Stimulated activated CD4-positive, alpha-beta T cell treated with anti-CD3 and anti-CD28 coated beads, Interleukin-12 subunit alpha, Interleukin-12 subunit beta, amount 100 ng/mL, for 24 hours (primary cell): ENCODE measurements at regions not wholly inside any gene's neighbourhood (a gene's known extent, or its start where the extent isn't known, plus 50 kb on each side); places are given as distances from the start of the nearest gene placed in this dataset.
"Not testable (repeated sequence)": the region's sequence is repeated elsewhere in the genome, so short reads cannot be mapped to it uniquely, and the experiment has no call there.

ENCODE experiments used
- DNase-seq, 2 experiments: peaks; one replicate each; pipeline ENCODE4 v3.0.0-alpha.2; 2020; ENCODE audit warnings: low read depth in 2 of 2

DNA sequence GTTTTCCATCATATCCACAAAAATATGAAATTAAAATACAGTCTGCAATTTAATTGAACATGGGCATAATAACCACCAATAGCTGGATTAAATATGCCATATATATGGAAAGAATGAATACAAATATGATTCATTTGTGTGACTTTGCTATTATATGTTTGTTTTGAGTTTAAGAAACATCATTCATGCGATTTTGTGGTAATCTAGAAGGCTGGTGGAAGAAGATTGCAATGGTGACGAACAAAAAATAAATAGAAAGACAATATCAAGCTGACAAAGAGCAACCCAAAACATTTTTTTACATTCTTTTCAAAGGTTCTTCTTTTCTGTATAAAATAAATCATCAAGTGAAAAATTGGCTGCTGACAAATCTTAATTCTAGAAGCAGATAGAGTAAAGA, 610.0 kb downstream of the MAT2B start:
- DNase-seq: no peak

GRCh38 chr5:164119806-164120447, 614.5 kb downstream of the MAT2B start:
- no peak for DNase-seq

DNA sequence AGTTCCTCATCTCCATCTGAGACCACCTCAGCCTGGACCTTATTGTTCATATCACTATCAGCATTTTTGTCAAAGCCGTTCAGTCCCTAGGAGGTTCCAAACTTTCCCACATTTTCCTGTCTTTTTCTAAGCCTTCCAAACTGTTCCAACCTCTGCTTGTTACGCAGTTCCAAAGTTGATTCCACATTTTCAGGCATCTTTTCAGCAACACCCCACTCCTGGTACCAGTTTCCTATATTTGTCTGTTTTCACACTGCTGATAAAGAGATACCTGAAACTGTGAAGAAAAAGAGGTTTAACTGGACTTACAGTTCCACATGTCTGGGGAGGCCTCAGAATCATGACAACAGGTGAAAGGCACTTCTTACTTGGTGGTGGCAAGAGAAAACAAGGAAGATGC, 622.1 kb downstream of the MAT2B start:
- DNase-seq: no peak

DNA sequence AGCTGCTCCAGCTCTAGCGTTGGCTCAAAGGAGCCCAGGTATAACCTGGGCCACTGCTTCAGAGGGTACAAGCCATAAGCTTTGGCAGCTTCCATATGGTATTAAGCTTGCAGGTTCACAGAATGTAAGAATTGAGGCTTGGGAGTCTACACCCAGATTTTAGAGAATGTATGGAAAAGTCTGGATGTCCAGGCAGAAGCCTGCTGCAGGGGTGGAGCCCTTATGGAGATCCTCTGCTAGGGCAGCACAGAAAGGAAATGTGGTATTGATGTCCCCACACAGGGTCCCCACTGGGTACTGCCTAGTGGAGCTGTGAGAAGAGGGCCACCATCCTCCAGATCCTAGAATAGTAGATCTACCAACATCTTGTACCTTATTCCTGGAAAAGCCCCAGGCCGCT, 626.9 kb downstream of the MAT2B start:
- DNase-seq: no peak

DNA sequence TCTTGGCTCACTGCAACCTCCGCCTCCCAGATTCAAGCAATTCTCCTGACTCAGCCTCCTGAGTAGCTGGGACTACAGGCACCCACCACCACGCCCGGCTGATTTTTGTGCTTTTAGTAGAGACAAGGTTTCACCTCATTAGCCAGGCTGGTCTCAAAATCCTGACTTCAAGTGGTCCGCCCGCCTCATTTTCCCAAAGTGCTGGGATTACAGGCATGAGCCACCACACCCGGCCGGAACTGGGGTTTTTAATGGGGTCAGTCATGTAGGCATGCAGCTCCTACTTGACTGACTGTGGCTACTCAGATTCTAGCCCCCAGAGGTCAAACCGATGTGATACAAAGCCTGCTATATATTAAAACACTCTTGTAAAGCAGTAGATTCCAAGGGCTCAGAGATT, 631.7 kb downstream of the MAT2B start:
- DNase-seq: no peak

DNA sequence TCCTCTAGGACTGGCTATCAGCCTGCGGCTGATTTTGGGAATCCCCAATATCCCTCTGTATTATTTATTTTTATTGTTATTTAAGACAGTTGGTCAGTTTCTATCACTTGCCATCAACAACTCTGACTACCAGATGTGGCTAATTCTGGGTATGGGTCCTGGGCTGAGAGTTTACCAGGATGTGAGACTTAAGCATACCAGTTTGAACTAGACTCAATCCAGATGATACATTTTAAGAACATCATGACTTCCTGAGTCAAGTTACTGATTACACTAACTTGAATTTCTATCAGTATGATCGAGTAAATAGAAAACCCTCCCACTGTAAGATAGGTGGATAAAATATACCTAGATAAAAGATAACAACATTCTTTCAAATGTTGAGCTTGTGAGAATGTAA, 634.0 kb downstream of the MAT2B start:
- no peak for DNase-seq

GRCh38 chr5:164145458-164145857, 640.0 kb downstream of the MAT2B start:
- DNase-seq: no peak

GRCh38 chr5:164146223-164146622, 640.8 kb downstream of the MAT2B start:
- no peak for DNase-seq

GRCh38 chr5:164148292-164148691, 642.9 kb downstream of the MAT2B start:
- DNase-seq: no peak

GRCh38 chr5:164152539-164152938, 647.1 kb downstream of the MAT2B start:
- DNase-seq: not testable (repeated sequence)

GRCh38 chr5:164153469-164154172, 648.2 kb downstream of the MAT2B start:
- DNase-seq: no peak

- no peak for DNase-seq
Measured at GRCh38 chr5:164170814-164171213, 665.4 kb downstream of the MAT2B start.

GRCh38 chr5:164175083-164175482, 669.7 kb downstream of the MAT2B start:
- DNase-seq: no peak

DNA sequence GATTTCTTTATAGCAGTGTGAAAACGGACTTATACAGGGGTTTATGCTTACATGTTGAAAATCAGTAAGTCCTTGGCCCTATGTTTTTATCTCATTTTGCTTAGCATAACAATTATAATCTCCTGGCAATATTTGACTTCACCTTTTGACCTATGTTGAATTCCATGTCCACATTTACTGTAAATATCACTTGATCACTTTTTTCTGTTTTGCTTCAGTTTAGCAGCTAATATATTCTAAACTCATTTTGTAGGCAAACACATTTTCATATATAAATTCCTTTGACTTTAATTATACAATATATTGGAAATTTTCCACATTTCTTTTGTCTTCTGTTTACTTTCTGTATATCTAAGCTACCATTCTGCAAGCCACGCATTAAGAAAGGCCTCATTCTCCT, 674.0 kb downstream of the MAT2B start:
- no peak for DNase-seq

DNA sequence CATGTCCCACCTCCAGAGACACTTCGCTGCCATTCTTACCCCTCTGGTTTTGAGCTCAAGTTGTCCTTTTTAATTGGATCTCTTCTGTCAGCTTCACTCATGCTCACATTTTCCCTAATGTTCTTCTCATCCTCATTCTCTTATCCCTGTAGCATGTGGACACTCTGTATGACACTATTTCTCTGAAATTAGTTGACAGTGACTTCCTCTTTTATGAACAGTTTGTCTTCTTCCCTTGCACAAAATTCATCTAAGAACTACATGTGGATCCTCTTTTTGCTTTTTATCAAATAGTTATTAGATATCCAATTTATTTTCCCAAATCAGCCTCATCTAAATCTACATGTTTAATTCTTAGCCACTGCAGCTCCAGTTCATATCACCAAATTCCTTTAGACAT, 676.2 kb downstream of the MAT2B start:
- DNase-seq: no peak

DNA sequence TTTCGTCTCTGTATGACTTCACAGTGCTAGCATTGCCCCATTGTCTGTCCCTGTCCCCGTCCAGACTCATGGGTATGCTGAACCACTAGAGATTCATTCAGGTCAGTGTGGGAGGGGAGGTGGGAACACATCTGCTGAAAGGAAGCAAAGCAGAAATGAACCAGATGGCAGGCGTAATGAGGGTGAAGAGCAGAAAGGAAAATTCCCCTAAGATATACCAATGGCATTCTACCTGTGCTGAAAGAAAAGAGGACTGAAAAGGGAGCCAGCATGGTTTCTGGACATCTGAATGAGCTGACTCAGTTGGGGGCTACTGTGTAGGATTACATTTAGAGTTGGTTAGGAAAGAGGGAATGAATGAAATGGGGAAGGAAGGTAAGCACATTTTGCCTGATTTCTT, 678.7 kb downstream of the MAT2B start:
- no peak for DNase-seq

DNA sequence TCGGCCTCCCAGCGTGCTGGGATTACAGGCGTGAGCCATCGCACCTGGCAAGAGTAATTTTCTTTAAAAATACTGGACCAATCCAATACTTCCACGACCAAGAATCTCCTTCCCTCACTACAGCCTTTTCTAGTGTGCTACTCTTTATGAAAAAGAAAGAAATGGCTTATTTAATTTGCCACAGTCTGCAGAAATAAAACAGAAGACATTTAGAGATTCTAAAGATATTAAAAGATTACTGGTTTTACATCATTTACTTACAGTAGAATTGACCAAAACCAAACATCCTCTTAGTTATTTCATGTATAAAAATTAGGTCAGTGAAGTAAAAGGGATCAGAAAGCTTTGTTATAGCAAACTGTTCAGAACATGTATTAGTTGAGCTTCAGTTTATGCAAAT, 679.6 kb downstream of the MAT2B start:
- no peak for DNase-seq

DNA sequence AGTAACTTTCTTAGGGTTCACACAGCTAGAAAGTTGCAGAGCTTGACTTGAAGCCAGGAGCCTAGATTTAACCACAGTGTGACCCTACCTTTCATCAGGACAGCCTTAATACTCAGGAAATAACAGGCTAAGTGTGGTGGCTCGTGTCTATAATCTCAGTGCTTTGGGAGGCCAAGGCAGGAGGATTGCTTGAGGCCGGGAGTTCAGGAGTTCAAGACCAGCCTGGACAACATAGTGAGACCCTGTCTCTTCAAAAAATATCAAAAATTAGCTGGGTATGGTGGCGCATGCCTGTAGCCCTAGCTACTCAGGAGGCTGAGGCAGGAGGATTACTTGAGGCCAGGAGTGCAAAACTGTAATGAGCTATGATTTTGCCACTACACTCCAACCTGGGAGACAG, 681.1 kb downstream of the MAT2B start:
- DNase-seq: no peak

DNA sequence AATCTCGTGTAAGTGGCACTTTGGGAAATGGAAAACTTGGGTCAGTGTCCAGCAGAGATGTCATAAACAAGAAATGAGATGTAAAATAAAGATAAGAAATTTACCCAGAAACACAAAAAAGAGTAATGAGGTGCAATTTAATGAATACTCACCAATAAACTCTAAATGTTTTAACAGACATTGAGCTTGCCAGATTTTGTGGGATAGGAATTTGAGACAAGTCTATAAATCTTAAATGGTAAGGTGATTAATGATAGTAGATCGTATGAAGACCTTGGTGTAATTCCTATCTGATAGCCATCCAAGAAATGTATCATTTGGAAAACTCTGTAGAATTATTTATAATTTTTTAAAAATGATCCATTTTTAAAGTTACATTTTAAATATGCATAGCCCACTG, 682.4 kb downstream of the MAT2B start:
- DNase-seq: no peak

DNA sequence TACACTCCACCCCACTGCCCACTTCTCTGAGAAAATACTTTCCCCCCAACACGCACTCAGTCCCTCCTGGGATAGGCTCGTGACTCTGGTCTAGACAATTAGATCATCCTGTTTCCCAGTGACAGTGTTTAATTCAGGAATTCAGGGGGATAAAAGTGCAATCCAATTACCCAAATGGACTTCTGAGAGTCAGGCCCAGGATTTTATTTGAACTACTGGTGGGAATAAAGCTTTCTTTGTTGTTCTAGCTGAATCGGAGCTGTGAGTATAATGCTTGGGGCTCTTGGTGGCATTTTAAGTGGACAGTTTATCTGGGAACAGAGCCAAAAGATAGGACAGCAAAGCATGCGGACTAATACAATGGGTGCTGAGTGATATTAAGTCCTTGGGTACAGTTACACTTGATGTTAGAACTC, 683.3 kb downstream of the MAT2B start:
- no peak for DNase-seq

GRCh38 chr5:164191240-164191639, 685.8 kb downstream of the MAT2B start:
- DNase-seq: no peak

GRCh38 chr5:164202338-164202737, 696.9 kb downstream of the MAT2B start:
- no peak for DNase-seq

GRCh38 chr5:164203581-164204225, 698.3 kb downstream of the MAT2B start:
- no peak for DNase-seq
